Mesendoderm (in vitro differentiated cells): ENCODE measurements at regions not wholly inside any gene's neighbourhood (a gene's known extent, or its start where the extent isn't known, plus 50 kb on each side); places are given as distances from the start of the nearest gene placed in this dataset.

Experiments used
- DNase-seq: peaks from one replicate; pipeline ENCODE4 v3.0.0; 2013
- H2AK5ac ChIP-seq: 2 replicates; pipeline ENCODE4 v1.6.1; 2013; ENCODE audit warnings: low read length, inconsistent platforms
- H2BK120ac ChIP-seq: 2 replicates; pipeline ENCODE4 v1.6.1; 2013; ENCODE audit warnings: low read depth, mild to moderate bottlenecking, low read length, moderate library complexity, mixed read lengths
- H2BK15ac ChIP-seq: replicated peaks from 2 replicates; pipeline ENCODE4 v1.6.1; 2013; ENCODE audit warnings: low read depth, mild to moderate bottlenecking, moderate library complexity
- H2BK5ac ChIP-seq: 2 replicates; pipeline ENCODE4 v1.6.1; 2013; ENCODE audit warnings: low read length, inconsistent platforms
- H3K18ac ChIP-seq: 2 replicates; pipeline ENCODE4 v1.6.1; 2013; ENCODE audit warnings: mild to moderate bottlenecking, low read length, mixed read lengths
- H3K23ac ChIP-seq: one replicate; pipeline ENCODE4 v1.6.1; 2013; ENCODE audit warnings: low read length
- H3K27ac ChIP-seq: 2 replicates; pipeline ENCODE4 v1.5.1; 2013; ENCODE audit warnings: low read depth, mild to moderate bottlenecking, inconsistent platforms, low read length, moderate library complexity
- H3K27me3 ChIP-seq: 2 replicates; pipeline ENCODE4 v1.6.1; 2013; ENCODE audit warnings: low read length, control low read depth, mild to moderate bottlenecking, inconsistent platforms; ENCODE audit not compliant: insufficient read depth, poor library complexity
- H3K36me3 ChIP-seq: 2 replicates; pipeline ENCODE4 v1.6.1; 2013; ENCODE audit warnings: low read length, inconsistent platforms; ENCODE audit not compliant: control insufficient read depth, insufficient read depth
- H3K4ac ChIP-seq: one replicate; pipeline ENCODE4 v1.6.1; 2013; ENCODE audit warnings: low read depth, mild to moderate bottlenecking, low read length, moderate library complexity
- H3K4me1 ChIP-seq: 2 replicates; pipeline ENCODE4 v1.6.1; 2013; ENCODE audit warnings: low read depth, low read length, inconsistent platforms; ENCODE audit not compliant: control insufficient read depth
- H3K4me2 ChIP-seq: 2 replicates; pipeline ENCODE4 v1.6.1; 2013; ENCODE audit warnings: low read length
- H3K4me3 ChIP-seq: 2 replicates; pipeline ENCODE4 v1.5.1; 2013; ENCODE audit warnings: mild to moderate bottlenecking, low read length
- H3K56ac ChIP-seq: one replicate; pipeline ENCODE4 v1.6.1; 2013; ENCODE audit warnings: low read length
- H3K79me1 ChIP-seq: 2 replicates; pipeline ENCODE4 v1.6.1; 2013; ENCODE audit warnings: low read length, inconsistent platforms
- H3K79me2 ChIP-seq: 2 replicates; pipeline ENCODE4 v1.6.1; 2013; ENCODE audit warnings: mild to moderate bottlenecking, low read length; ENCODE audit not compliant: control insufficient read depth, insufficient read depth
- H3K9ac ChIP-seq: 2 replicates; pipeline ENCODE4 v1.6.1; 2013; ENCODE audit warnings: low read length, inconsistent platforms
- H4K5ac ChIP-seq: one replicate; pipeline ENCODE4 v1.6.1; 2013; ENCODE audit warnings: low read length
- H4K8ac ChIP-seq: one replicate; pipeline ENCODE4 v1.6.1; 2013; ENCODE audit warnings: low read depth, mild to moderate bottlenecking, control low read depth, low read length, moderate library complexity
- WGBS: extraction: QIAGEN DNeasy Blood & Tissue Kit; methylation state at CpG from one replicate; pipeline ENCODE4 v1.1.7; 2013; ENCODE audit warnings: low lambda C conversion rate, missing lambda C conversion rate; ENCODE audit not compliant: insufficient coverage; ENCODE audit errors: extremely low coverage; 5-methylcytosine and 5-hydroxymethylcytosine counted together

- Histone ChIP-seq H3K23ac (no peak overlapping the region), H3K18ac (no peak overlapping the region), H3K79me1 (no peaks in the 10 kb centered on the region), H4K8ac (no peak overlapping the region), H2AK5ac (no peak overlapping the region), H3K27ac (no peak overlapping the region), H3K4me1 (no peaks in the 10 kb centered on the region), H3K4me3 (no peak overlapping the region), H3K4ac (no peak overlapping the region), H2BK5ac (no peak overlapping the region), H3K27me3 (no peaks in the 10 kb centered on the region), H2BK15ac (no peak overlapping the region), H3K4me2 (no peak overlapping the region), H3K56ac (no peak overlapping the region), H4K5ac (no peak overlapping the region), H3K9ac (no peak overlapping the region), H3K79me2 (no peaks in the 10 kb centered on the region), H3K36me3 (no peaks in the 10 kb centered on the region), H2BK120ac (no peak overlapping the region)
- DNase-seq: no peak
- no CpG with 5 or more reads among the region's 1 CpG for WGBS
Measured at GRCh38 chr20:11654766-11655165, 262.9 kb upstream of the BTBD3 start.

GRCh38 chr20:11660673-11661072, 257.0 kb upstream of the BTBD3 start:
- Histone ChIP-seq H3K56ac (no peak overlapping the region), H3K27ac (no peak overlapping the region), H3K79me2 (no peaks in the 10 kb centered on the region), H3K27me3 (no peaks in the 10 kb centered on the region), H2BK120ac (no peak overlapping the region), H3K9ac (no peak overlapping the region), H4K8ac (no peak overlapping the region), H2BK15ac (no peak overlapping the region), H3K4ac (no peak overlapping the region), H2BK5ac (no peak overlapping the region), H3K18ac (no peak overlapping the region), H2AK5ac (no peak overlapping the region), H3K4me3 (no peak overlapping the region), H4K5ac (no peak overlapping the region), H3K79me1 (no peaks in the 10 kb centered on the region), H3K23ac (no peak overlapping the region), H3K4me1 (no peaks in the 10 kb centered on the region), H3K4me2 (no peak overlapping the region), H3K36me3 (no peaks in the 10 kb centered on the region)
- no peak for DNase-seq
- 100% methylated on average over 1 of the region's 3 CpGs for WGBS

- no peak overlapping the region for H3K56ac ChIP-seq
- no peaks in the 10 kb centered on the region for H3K36me3 ChIP-seq
- WGBS: no CpG with 5 or more reads among the region's 1 CpG
- H3K23ac ChIP-seq: no peak overlapping the region
- no peak overlapping the region for H2BK5ac ChIP-seq
- no peaks in the 10 kb centered on the region for H3K4me1 ChIP-seq
- no peaks in the 10 kb centered on the region for H3K79me2 ChIP-seq
- no peak overlapping the region for H2AK5ac ChIP-seq
- H3K18ac ChIP-seq: no peak overlapping the region
- no peak overlapping the region for H3K4ac ChIP-seq
- H3K9ac ChIP-seq: no peak overlapping the region
- H3K4me2 ChIP-seq: no peak overlapping the region
- H3K79me1 ChIP-seq: no peaks in the 10 kb centered on the region
- H4K5ac ChIP-seq: no peak overlapping the region
- no peak overlapping the region for H2BK120ac ChIP-seq
- H4K8ac ChIP-seq: no peak overlapping the region
- no peak overlapping the region for H2BK15ac ChIP-seq
- H3K27me3 ChIP-seq: no peaks in the 10 kb centered on the region
- H3K4me3 ChIP-seq: no peak overlapping the region
- no peak overlapping the region for H3K27ac ChIP-seq
- no peak for DNase-seq
Measured at GRCh38 chr20:11671015-11671511, 246.6 kb upstream of the BTBD3 start.

- H3K4ac ChIP-seq: no peak overlapping the region
- H3K4me1 ChIP-seq: no peaks in the 10 kb centered on the region
- no peak overlapping the region for H3K18ac ChIP-seq
- no peak overlapping the region for H3K23ac ChIP-seq
- H2AK5ac ChIP-seq: no peak overlapping the region
- no peak overlapping the region for H3K27ac ChIP-seq
- DNase-seq: no peak
- no peaks in the 10 kb centered on the region for H3K36me3 ChIP-seq
- H3K4me3 ChIP-seq: no peak overlapping the region
- no peak overlapping the region for H3K56ac ChIP-seq
- no peaks in the 10 kb centered on the region for H3K79me1 ChIP-seq
- H3K27me3 ChIP-seq: no peaks in the 10 kb centered on the region
- no peak overlapping the region for H3K9ac ChIP-seq
- H3K4me2 ChIP-seq: no peak overlapping the region
- no peak overlapping the region for H2BK120ac ChIP-seq
- no peak overlapping the region for H2BK15ac ChIP-seq
- H4K5ac ChIP-seq: no peak overlapping the region
- H3K79me2 ChIP-seq: no peaks in the 10 kb centered on the region
- H2BK5ac ChIP-seq: no peak overlapping the region
- WGBS: no CpG with 5 or more reads among the region's 7 CpGs
- no peak overlapping the region for H4K8ac ChIP-seq
Measured at GRCh38 chr20:11672959-11673358, 244.7 kb upstream of the BTBD3 start.

- H2BK5ac ChIP-seq: no peak overlapping the region
- no peak overlapping the region for H4K5ac ChIP-seq
- H3K4ac ChIP-seq: no peak overlapping the region
- H3K4me3 ChIP-seq: no peak overlapping the region
- H2AK5ac ChIP-seq: no peak overlapping the region
- no peak for DNase-seq
- H3K18ac ChIP-seq: no peak overlapping the region
- no peak overlapping the region for H3K27ac ChIP-seq
- no peaks in the 10 kb centered on the region for H3K4me1 ChIP-seq
- H3K23ac ChIP-seq: no peak overlapping the region
- H3K79me1 ChIP-seq: no peaks in the 10 kb centered on the region
- H3K56ac ChIP-seq: no peak overlapping the region
- H3K36me3 ChIP-seq: no peaks in the 10 kb centered on the region
- no peaks in the 10 kb centered on the region for H3K27me3 ChIP-seq
- H3K9ac ChIP-seq: no peak overlapping the region
- no peak overlapping the region for H4K8ac ChIP-seq
- no peak overlapping the region for H2BK120ac ChIP-seq
- H3K79me2 ChIP-seq: no peaks in the 10 kb centered on the region
- no peak overlapping the region for H2BK15ac ChIP-seq
- H3K4me2 ChIP-seq: no peak overlapping the region
- WGBS: no CpG with 5 or more reads among the region's 13 CpGs
Measured at GRCh38 chr20:11675920-11676629, 241.6 kb upstream of the BTBD3 start.
